Activated naive CD4-positive, alpha-beta T cell treated with anti-CD3 and anti-CD28 coated beads, Interleukin-2, amount 50 U/mL, for 24 hours (primary cell): ENCODE measurements at regions not wholly inside any gene's neighbourhood (a gene's known extent, or its start where the extent isn't known, plus 50 kb on each side); places are given as distances from the start of the nearest gene placed in this dataset.

Experiments
- H3K27ac Mint-ChIP-seq: one replicate; pipeline ENCODE4 v1.8.0; 2021; ENCODE audit warnings: mild to moderate bottlenecking, mixed read lengths
- H3K27me3 Mint-ChIP-seq: one replicate; pipeline ENCODE4 v1.8.0; 2021; ENCODE audit warnings: mixed read lengths
- H3K36me3 Mint-ChIP-seq: one replicate; pipeline ENCODE4 v1.8.0; 2021; ENCODE audit warnings: mixed read lengths
- H3K4me1 Mint-ChIP-seq: one replicate; pipeline ENCODE4 v1.8.0; 2021; ENCODE audit warnings: mixed read lengths
- H3K4me3 Mint-ChIP-seq: one replicate; pipeline ENCODE4 v1.8.0; 2021; ENCODE audit warnings: mild to moderate bottlenecking, mixed read lengths
- H3K9me3 Mint-ChIP-seq: one replicate; pipeline ENCODE4 v1.8.0; 2021; ENCODE audit warnings: mixed read lengths

DNA sequence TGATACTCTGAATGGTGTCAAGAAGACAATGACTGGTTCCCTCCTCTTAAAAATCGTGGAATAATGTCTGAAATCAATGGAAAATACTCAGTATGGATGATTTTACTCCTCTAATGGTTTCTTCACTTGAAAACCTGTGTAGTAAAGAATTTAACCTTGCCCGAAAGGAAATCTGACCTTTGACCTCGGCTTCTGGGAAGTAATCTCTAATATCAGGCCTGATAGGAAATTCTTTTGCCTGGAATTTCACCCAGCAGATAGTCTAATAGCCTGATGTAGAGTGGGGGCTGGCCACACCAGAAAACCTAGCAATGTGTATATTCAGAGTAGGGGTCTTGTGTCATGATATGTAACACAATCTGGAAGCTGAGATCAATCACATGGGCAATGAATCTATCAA is 91.5 kb upstream of the GOLIM4 start:
- no peak overlapping the region for H3K27ac Mint-ChIP-seq
- H3K4me1 Mint-ChIP-seq, result no peaks in the 10 kb centered on the region
- no peaks in the 10 kb centered on the region for H3K9me3 Mint-ChIP-seq
- H3K36me3 Mint-ChIP-seq, result no peaks in the 10 kb centered on the region
- no peaks in the 10 kb centered on the region for H3K27me3 Mint-ChIP-seq
- no peak overlapping the region for H3K4me3 Mint-ChIP-seq

DNA sequence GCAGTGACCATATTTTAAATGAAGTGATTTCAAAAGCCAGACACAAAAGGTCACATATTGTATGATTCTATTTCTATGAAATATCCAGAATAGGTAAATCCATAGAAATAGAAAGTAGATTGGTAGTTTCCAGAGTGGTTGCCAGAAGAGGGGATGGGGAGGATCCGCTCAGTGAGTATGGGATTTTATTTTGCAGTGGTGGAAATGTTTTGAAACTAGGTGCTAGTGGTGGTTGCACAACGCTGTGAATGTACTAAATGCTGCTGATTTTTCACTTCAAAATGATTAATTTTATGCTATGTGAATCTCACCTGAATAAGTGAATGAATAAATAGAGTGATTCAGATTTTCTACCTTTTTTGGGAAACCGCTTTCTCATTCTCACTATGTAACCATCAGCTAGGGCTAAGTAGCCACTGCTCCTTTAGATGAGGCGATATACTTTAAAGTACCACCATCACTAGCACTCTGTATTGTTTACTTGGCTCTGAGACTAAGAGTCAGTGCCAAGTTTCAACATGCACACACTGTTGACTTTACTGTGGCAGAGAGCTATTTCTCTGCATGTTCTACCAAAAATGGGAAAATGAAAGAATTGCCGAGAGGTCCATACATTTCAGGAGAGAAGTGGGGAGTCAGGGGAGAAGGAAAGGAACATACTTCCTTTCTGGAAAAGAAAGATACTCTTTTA is 90.7 kb upstream of the GOLIM4 start:
- no peaks in the 10 kb centered on the region for H3K9me3 Mint-ChIP-seq
- no peak overlapping the region for H3K27ac Mint-ChIP-seq
- H3K4me3 Mint-ChIP-seq, result no peak overlapping the region
- H3K27me3 Mint-ChIP-seq, result no peaks in the 10 kb centered on the region
- no peaks in the 10 kb centered on the region for H3K4me1 Mint-ChIP-seq
- no peaks in the 10 kb centered on the region for H3K36me3 Mint-ChIP-seq

DNA sequence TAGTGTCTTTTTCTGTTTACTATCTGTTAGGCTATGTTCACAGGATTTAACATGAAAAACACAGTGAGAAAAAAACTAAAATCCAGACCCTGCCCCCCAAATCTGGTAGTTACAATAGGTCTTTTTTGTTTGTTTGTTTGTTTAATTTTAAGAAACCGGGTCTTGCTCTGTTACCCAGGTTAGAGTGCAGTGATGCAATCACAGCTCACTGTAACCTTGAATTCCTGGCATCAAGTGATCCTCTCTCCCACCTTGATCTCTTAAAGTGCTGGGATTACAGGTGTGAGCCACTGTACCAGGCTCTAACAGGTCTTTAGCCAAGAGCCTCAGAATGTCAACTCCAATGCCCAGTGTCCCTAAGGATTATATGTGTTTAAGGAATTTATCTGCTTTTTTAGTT is 88.0 kb upstream of the GOLIM4 start:
- H3K27ac Mint-ChIP-seq, result no peak overlapping the region
- H3K36me3 Mint-ChIP-seq, result no peaks in the 10 kb centered on the region
- no peak overlapping the region for H3K4me3 Mint-ChIP-seq
- no peaks in the 10 kb centered on the region for H3K27me3 Mint-ChIP-seq
- no peaks in the 10 kb centered on the region for H3K9me3 Mint-ChIP-seq
- no peaks in the 10 kb centered on the region for H3K4me1 Mint-ChIP-seq

DNA sequence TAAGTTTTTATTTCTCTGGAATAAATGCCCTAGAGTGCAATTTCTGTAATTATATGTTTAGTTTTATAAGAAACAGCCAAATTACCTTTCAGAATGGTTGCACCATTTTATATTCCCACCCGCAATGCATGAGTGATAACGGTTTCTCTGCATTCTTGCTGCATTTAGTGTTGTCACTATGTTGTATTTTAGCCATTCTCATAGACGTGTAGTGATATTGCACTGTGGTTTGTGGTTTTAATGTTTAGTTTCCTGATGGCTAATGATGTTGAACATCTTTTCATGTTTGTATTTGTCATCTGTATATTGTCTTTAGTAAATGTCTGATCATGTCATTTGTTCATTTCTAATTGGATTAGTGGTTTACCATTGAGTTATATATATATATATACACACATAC is 73.0 kb upstream of the GOLIM4 start:
- Mint-ChIP-seq H3K4me1 (no peaks in the 10 kb centered on the region), H3K27me3 (peaks cover 1% of the 10 kb centered on the region), H3K4me3 (no peak overlapping the region), H3K36me3 (no peaks in the 10 kb centered on the region), H3K9me3 (no peaks in the 10 kb centered on the region), H3K27ac (no peak overlapping the region)

DNA sequence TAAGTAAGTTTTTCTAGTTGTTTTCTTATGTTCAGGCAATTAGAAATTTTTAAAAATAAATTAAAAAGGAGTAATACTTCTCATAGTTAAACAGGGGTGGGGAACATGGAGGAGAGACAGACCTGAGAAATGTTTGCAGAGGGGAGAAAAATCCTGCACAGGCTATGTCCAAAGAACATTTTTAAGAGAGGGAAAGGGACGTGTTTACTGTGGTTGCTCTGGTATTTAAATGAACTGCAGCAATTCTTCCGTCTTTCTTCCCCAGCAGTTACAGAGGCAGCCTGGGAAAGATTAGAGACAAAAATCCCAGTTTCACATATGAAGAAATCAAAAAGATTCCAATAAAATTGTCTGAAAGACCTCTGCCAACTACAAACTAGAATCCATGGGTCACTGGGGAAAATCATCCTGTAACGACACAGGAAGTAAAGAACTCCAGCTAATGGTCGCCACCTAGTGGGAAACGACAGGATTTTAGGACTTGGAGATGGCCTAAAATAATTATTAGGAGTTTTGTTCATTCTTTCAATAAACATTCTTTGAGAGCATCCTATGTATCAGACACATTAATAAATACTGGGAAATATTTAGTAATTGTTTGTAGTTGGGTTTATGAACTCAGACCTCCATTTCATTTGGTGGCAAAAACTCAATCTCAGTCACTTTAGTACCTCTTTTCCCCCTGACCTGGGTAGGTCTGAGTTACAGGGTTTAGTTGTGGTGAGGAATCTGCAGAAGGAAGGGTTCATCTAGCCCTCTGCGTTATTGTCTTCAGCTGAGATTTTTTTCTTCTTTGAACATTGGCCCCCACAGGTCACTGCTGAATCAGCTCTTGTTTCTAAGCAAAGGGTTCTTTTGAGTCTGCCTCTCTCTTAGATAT is 69.9 kb upstream of the GOLIM4 start:
- no peak overlapping the region for H3K4me3 Mint-ChIP-seq
- no peaks in the 10 kb centered on the region for H3K9me3 Mint-ChIP-seq
- H3K36me3 Mint-ChIP-seq, result no peaks in the 10 kb centered on the region
- no peak overlapping the region for H3K27ac Mint-ChIP-seq
- H3K27me3 Mint-ChIP-seq, result no peaks in the 10 kb centered on the region
- H3K4me1 Mint-ChIP-seq, result no peaks in the 10 kb centered on the region

DNA sequence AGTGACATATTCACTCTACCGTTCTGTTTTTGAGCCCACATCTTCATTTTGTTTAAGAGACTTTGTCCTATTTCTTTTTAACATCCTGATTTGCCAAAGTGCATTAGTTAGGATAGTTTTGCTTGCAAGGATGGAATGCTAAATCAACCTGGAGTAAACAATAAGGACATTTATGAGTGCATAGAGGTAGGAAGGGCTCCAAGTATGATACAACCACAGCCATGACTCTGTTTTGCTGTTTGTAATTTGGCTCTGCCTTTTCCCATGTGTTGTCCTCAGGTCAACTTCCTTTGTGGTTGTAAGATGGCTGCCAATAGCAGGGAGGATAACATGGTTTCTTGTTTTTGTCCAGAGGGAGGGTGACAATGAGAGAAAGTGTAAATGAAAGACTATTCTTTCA is 66.4 kb upstream of the GOLIM4 start:
- Mint-ChIP-seq H3K4me1 (no peaks in the 10 kb centered on the region), H3K4me3 (no peak overlapping the region), H3K27ac (no peak overlapping the region), H3K36me3 (no peaks in the 10 kb centered on the region), H3K27me3 (peaks cover 4% of the 10 kb centered on the region), H3K9me3 (no peaks in the 10 kb centered on the region)

DNA sequence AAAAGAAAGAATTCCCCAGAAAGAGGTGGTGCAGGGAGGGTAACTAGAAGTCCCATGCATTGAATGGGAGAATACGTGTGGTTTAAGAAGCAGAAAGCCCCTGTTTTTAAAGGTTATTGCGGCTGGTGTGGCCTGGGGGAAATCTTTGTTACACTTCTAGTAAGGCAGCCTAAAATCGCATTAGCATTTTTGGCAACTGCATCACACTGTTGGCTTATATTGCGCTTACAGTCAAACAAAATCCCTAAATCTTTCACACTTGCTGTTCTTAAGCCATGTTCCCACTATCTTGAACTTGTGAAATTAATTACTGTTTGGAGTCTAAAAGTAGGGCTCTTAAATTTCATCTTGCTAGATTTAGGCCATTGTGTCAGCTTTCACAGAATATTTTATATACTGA is 66.0 kb upstream of the GOLIM4 start:
- Mint-ChIP-seq H3K4me3 (no peak overlapping the region), H3K36me3 (no peaks in the 10 kb centered on the region), H3K9me3 (no peaks in the 10 kb centered on the region), H3K27me3 (peaks cover 5% of the 10 kb centered on the region), H3K27ac (no peak overlapping the region), H3K4me1 (no peaks in the 10 kb centered on the region)

DNA sequence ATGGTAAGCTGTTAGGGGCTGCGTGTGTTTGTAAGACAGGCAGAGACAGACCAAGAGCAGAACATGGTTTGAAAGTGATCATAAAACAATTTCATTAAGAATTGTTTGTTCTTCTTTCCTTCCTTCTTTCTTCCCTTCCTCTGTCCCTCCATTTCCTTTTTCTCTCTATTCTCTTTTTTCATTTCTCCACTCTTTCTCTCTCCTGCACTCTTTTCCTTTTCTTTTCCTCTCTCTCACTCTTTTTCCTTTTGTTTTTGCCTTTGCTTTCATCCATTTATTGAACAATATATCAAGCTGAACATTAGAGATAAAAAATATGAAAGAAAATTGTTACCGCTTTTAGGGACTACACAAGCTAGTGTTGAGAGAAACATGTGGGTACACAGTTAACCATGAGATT is 62.2 kb upstream of the GOLIM4 start:
- no peak overlapping the region for H3K4me3 Mint-ChIP-seq
- H3K4me1 Mint-ChIP-seq, result no peaks in the 10 kb centered on the region
- H3K27ac Mint-ChIP-seq, result no peak overlapping the region
- H3K36me3 Mint-ChIP-seq, result no peaks in the 10 kb centered on the region
- H3K27me3 Mint-ChIP-seq, result peaks cover 5% of the 10 kb centered on the region
- no peaks in the 10 kb centered on the region for H3K9me3 Mint-ChIP-seq

DNA sequence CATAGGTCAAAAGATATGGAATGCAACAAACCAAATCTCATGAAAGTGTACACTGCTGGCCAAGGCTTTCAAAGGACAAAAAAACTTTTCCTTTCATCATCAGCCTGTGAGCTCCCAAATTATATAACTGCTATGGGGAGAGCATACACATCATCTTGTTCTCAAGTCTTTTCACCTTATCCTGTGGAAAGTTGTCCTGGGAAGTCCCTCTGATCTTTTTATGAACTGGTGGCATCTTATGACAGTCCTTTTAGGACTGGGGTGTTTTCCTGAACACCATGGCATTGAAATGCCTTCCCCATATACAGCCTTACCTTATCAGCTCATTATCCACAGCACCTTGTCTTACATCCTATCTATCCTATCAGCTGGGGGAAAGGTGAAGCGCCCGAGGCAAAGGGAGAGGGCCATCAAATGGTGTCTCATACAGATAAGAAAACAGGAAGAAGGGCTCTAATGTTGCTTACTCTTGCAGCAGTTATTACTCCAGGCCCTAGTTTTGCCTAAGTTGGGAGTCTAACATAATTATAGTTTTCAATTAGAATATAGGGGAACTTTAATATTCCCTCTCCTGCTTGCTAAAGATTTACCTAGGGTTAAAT is 61.5 kb upstream of the GOLIM4 start:
- H3K4me1 Mint-ChIP-seq, result no peaks in the 10 kb centered on the region
- no peak overlapping the region for H3K27ac Mint-ChIP-seq
- peaks cover 1% of the 10 kb centered on the region for H3K36me3 Mint-ChIP-seq
- peaks cover 1% of the 10 kb centered on the region for H3K9me3 Mint-ChIP-seq
- H3K27me3 Mint-ChIP-seq, result peaks cover 5% of the 10 kb centered on the region
- H3K4me3 Mint-ChIP-seq, result no peak overlapping the region

DNA sequence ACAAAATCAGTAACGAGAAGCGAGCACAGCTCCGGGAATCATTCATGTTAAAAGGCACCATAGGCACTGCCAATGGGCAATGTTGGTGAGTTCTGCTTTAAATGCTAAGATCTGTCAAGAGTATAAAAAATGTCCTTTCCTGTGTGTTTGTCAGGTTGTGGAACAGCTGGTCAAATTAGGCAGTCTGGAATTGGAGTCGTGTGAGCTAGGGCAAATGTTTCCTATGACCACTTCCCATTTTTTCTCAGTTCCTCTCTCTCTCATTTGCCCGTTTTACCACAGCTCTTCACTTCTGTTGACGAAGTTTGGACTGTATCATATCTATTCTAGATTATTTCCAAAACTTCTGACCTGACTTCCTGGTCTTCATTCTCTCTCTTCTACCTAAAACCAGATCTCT is 60.8 kb upstream of the GOLIM4 start:
- Mint-ChIP-seq H3K4me1 (no peaks in the 10 kb centered on the region), H3K9me3 (peaks cover 4% of the 10 kb centered on the region), H3K36me3 (peaks cover 3% of the 10 kb centered on the region), H3K27ac (no peak overlapping the region), H3K4me3 (no peak overlapping the region), H3K27me3 (peaks cover 5% of the 10 kb centered on the region)

DNA sequence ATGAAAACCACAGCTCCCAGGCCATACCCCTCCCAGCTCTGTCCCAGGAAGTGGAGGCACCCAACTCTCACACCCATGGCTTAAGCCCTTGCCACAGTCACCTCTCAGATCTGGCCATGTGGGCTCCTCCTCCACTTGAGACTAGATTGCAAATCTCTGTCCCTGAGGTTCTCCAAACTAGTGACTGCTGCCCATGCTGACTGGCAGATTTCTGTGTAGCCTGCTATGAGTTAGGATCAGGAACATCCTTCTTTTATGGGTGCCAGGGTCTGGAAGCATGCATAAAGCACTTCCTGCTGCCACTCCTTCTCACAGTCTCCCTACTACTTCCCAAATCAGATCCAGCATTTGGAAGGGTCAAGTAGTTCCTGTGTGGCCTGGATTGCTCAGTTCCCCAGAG is 59.6 kb upstream of the GOLIM4 start:
- Mint-ChIP-seq H3K9me3 (peaks cover 4% of the 10 kb centered on the region), H3K27ac (no peak overlapping the region), H3K27me3 (peaks cover 5% of the 10 kb centered on the region), H3K36me3 (peaks cover 3% of the 10 kb centered on the region), H3K4me3 (no peak overlapping the region), H3K4me1 (no peaks in the 10 kb centered on the region)

DNA sequence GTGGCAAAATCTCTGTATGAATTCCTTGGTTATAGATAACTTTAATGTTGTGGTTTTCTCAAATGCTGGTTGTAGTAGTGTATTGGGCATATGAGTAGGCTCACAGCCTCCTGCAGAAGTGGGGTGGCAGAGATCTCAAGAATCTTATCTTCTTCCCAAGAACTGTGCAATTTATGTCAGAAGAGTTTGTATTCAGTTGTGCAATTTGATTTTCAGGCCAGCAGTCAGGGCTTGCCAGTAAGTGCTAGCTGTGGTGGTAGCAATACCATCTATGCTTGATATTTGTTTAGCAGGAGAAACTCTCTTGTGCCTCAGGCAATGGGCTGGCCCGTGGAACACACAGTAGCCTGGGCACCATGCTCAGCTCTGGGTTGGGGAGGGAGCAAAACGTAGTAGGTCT is 58.4 kb upstream of the GOLIM4 start:
- Mint-ChIP-seq H3K27me3 (peaks cover 5% of the 10 kb centered on the region), H3K4me1 (no peaks in the 10 kb centered on the region), H3K9me3 (peaks cover 4% of the 10 kb centered on the region), H3K27ac (no peak overlapping the region), H3K4me3 (no peak overlapping the region), H3K36me3 (peaks cover 3% of the 10 kb centered on the region)

DNA sequence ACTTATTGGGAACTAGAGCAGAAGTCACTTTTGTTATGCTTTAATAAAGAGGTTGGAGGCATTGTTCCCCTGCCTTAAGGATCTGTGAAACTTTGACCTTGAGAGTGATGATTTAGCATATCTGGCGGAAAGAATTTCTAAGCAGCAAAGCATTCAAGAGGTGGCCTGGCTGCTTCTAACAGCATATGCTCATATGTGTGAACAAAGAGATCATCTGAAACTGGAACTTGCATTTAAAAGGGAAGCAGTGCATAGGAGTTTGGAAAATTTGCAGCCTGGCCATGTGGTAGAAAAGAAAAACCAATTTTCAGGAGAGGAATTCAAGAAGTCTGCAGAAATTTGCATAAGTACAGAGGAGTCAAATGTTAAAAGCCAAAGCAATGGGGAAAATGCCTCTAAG is 56.4 kb upstream of the GOLIM4 start:
- Mint-ChIP-seq H3K4me3 (no peak overlapping the region), H3K36me3 (peaks cover 3% of the 10 kb centered on the region)

More for the DNA sequence above, 56.4 kb upstream of the GOLIM4 start:
- Mint-ChIP-seq H3K9me3 (peaks cover 10% of the 10 kb centered on the region), H3K27me3 (peaks cover under 1% of the 10 kb centered on the region), H3K27ac (no peak overlapping the region), H3K4me1 (no peaks in the 10 kb centered on the region)
